Uterus (tissue), 2 donors: ENCODE measurements at regions not wholly inside any gene's neighbourhood (a gene's known extent, or its start where the extent isn't known, plus 50 kb on each side); places are given as distances from the start of the nearest gene placed in this dataset.

Source experiments
- CTCF ChIP-seq, 4 experiments: fragments of 200-600 bp in 2 of 4; fragments of 450-650 bp in 2 of 4; sonication (generic) in 2 of 4; IDR thresholded peaks; one replicate each; pipeline ENCODE4 v1.5.1; 2016 to 2019; ENCODE audit warnings: antibody characterized with exemption in 4 of 4, mild to moderate bottlenecking in 2 of 4, moderate library complexity in 1 of 4
- POLR2A ChIP-seq, 2 donors: fragments of 450-650 bp; IDR thresholded peaks; one replicate each; pipeline ENCODE4 v1.6.1; 2016; ENCODE audit warnings: antibody characterized with exemption in 2 of 2, mild to moderate bottlenecking in 1 of 2, moderate library complexity in 1 of 2

GRCh38 chr4:107203733-107204132 lies 167.6 kb upstream of the DKK2 start:
- TF ChIP-seq CTCF (IDR thresholded peaks at IDR 0.05) (no peak), POLR2A (IDR thresholded peaks at IDR 0.05) (no peak)
